H1 (cell line): ENCODE measurements at regions not wholly inside any gene's neighbourhood (a gene's known extent, or its start where the extent isn't known, plus 50 kb on each side); places are given as distances from the start of the nearest gene placed in this dataset.

Experiments
- CTCF ChIA-PET: fragments of 300-600 bp; sonication (Branson Sonifier 250); formaldehyde crosslinking; loops from one replicate; lab custom pipeline; 2021; ENCODE audit not compliant: partially characterized antibody; lab: Charles Lee
- POLR2A ChIA-PET: fragments of 300-600 bp; sonication (Branson Sonifier 250); formaldehyde crosslinking; loops from one replicate; lab custom pipeline; 2021; ENCODE audit warnings: inconsistent platforms; ENCODE audit not compliant: partially characterized antibody; lab: Charles Lee
- DNase-seq, 2 experiments: peaks; one replicate each; pipeline versions ENCODE4 v3.0.0 to v3.0.0-alpha.2; 2010 to 2022; ENCODE audit warnings: low spot score in 2 of 2, low read depth in 1 of 2, mixed read lengths in 1 of 2
- FAIRE-seq: peaks from 2 replicates; lab custom pipeline; 2011; peaks lifted over from hg19 to GRCh38; lab: Jason Lieb, UNC
- H2AFZ ChIP-seq: 2 replicates; pipeline ENCODE4 v1.8.1; 2012; ENCODE audit warnings: low read length, inconsistent platforms
- H2AK5ac ChIP-seq: 2 replicates; pipeline ENCODE4 v1.6.1; 2013; ENCODE audit warnings: low read depth, low read length
- H2BK120ac ChIP-seq: replicated peaks from 2 replicates; pipeline ENCODE3; 2013; ENCODE audit warnings: low read depth, low read length, inconsistent platforms
- H2BK12ac ChIP-seq: 2 replicates; pipeline ENCODE4 v1.6.1; 2013; ENCODE audit warnings: low read depth, low read length
- H2BK15ac ChIP-seq: 2 replicates; pipeline ENCODE4 v1.6.1; 2013; ENCODE audit warnings: low read length
- H2BK20ac ChIP-seq: 2 replicates; pipeline ENCODE4 v1.6.1; 2013; ENCODE audit warnings: low read length
- H2BK5ac ChIP-seq: 2 replicates; pipeline ENCODE4 v1.6.1; 2013; ENCODE audit warnings: low read depth, low read length
- H3K14ac ChIP-seq: 2 replicates; pipeline ENCODE4 v1.6.1; 2013; ENCODE audit warnings: inconsistent platforms; ENCODE audit not compliant: insufficient read length
- H3K18ac ChIP-seq: 2 replicates; pipeline ENCODE4 v1.6.1; 2013; ENCODE audit warnings: low read length; ENCODE audit errors: extremely low read depth
- H3K23ac ChIP-seq: 2 replicates; pipeline ENCODE4 v1.6.1; 2013; ENCODE audit warnings: inconsistent platforms; ENCODE audit not compliant: insufficient read length
- H3K23me2 ChIP-seq: 2 replicates; pipeline ENCODE4 v1.6.1; 2013; ENCODE audit warnings: low read depth, low read length
- H3K27ac ChIP-seq: 2 replicates; pipeline ENCODE4 v1.6.1; 2011; ENCODE audit warnings: low read depth, low read length, inconsistent platforms
- H3K27me3 ChIP-seq, 4 experiments: replicated peaks in 1 of 4; 1 replicate in 1 of 4; 2 replicates in 3 of 4; pipeline versions ENCODE4 v1.6.1 to v1.8.1; 2011 to 2013; ENCODE audit warnings: low read length in 3 of 4, mild to moderate bottlenecking in 3 of 4, inconsistent platforms in 2 of 4, mixed read lengths in 2 of 4, moderate library complexity in 1 of 4; ENCODE audit not compliant: control insufficient read depth in 3 of 4, insufficient read depth in 3 of 4; ENCODE audit errors: extremely low read depth in 1 of 4
- H3K36me3 ChIP-seq, 4 experiments: 2 replicates each; pipeline versions ENCODE4 v1.6.1 to v1.8.1; 2011 to 2013; ENCODE audit warnings: mild to moderate bottlenecking in 4 of 4, low read length in 3 of 4, moderate library complexity in 2 of 4, control low read depth in 1 of 4, inconsistent platforms in 1 of 4; ENCODE audit not compliant: insufficient read depth in 4 of 4, control insufficient read depth in 2 of 4
- H3K4ac ChIP-seq: replicated peaks from 2 replicates; pipeline ENCODE3; 2013; ENCODE audit warnings: low read length, low read depth, mixed read lengths, inconsistent platforms; ENCODE audit not compliant: insufficient read length
- H3K4me1 ChIP-seq, 4 experiments: replicated peaks in 1 of 4; 1 replicate in 1 of 4; 2 replicates in 3 of 4; pipeline versions ENCODE4 v1.6.1 to v1.8.1; 2011 to 2013; ENCODE audit warnings: low read length in 3 of 4, inconsistent platforms in 2 of 4, mixed read lengths in 1 of 4; ENCODE audit not compliant: insufficient read depth in 4 of 4, control insufficient read depth in 3 of 4
- H3K4me2 ChIP-seq, 2 experiments: 2 replicates each; pipeline versions ENCODE4 v1.6.1 to v1.8.1; 2011 to 2013; ENCODE audit warnings: low read depth in 2 of 2, low read length in 2 of 2, control low read depth in 1 of 2, inconsistent platforms in 1 of 2, mild to moderate bottlenecking in 1 of 2; ENCODE audit not compliant: insufficient read depth in 1 of 2
- H3K4me3 ChIP-seq, 4 experiments: fragments of 200-600, 300-600 bp in 1 of 4; sonication (generic), shearing (Covaris generic), sonication (Bioruptor Twin) in 1 of 4; 2 replicates each; pipeline versions ENCODE4 v1.5.1 to v1.8.1; 2011 to 2016; ENCODE audit warnings: low read length in 4 of 4, low read depth in 3 of 4, control low read depth in 2 of 4, inconsistent platforms in 2 of 4, mild to moderate bottlenecking in 2 of 4, mixed read lengths in 1 of 4, moderate library complexity in 1 of 4; ENCODE audit not compliant: insufficient read depth in 2 of 4; ENCODE audit errors: extremely low read depth in 1 of 4
- H3K56ac ChIP-seq: replicated peaks from 2 replicates; pipeline ENCODE3; 2013; ENCODE audit warnings: low read depth, mild to moderate bottlenecking, mixed read lengths, low read length, inconsistent platforms; ENCODE audit not compliant: insufficient read length
- H3K79me1 ChIP-seq: 2 replicates; pipeline ENCODE4 v1.6.1; 2013; ENCODE audit warnings: low read depth, low read length, control low read depth
- H3K79me2 ChIP-seq, 2 experiments: 2 replicates each; pipeline versions ENCODE4 v1.6.1 to v1.8.1; 2012 to 2013; ENCODE audit warnings: low read length in 2 of 2, mild to moderate bottlenecking in 2 of 2, inconsistent platforms in 1 of 2; ENCODE audit not compliant: insufficient read depth in 2 of 2, control insufficient read depth in 1 of 2
- H3K9ac ChIP-seq, 4 experiments: replicated peaks in 1 of 4; 1 replicate in 1 of 4; 2 replicates in 3 of 4; pipeline versions ENCODE4 v1.6.1 to v1.8.1; 2011 to 2013; ENCODE audit warnings: low read depth in 3 of 4, low read length in 3 of 4, control low read depth in 2 of 4, mild to moderate bottlenecking in 2 of 4, moderate library complexity in 2 of 4, inconsistent platforms in 1 of 4; ENCODE audit errors: extremely low read depth in 1 of 4
- H3K9me3 ChIP-seq, 2 experiments: 2 replicates each; pipeline versions ENCODE4 v1.6.1 to v1.8.1; 2012 to 2013; ENCODE audit warnings: mild to moderate bottlenecking in 2 of 2, moderate library complexity in 2 of 2, control low read depth in 1 of 2, inconsistent platforms in 1 of 2, low read depth in 1 of 2, low read length in 1 of 2, mixed read lengths in 1 of 2; ENCODE audit not compliant: insufficient read depth in 2 of 2
- H4K20me1 ChIP-seq, 2 experiments: replicated peaks in 1 of 2; 2 replicates each; pipeline versions ENCODE3 to v1.8.1; 2011 to 2013; ENCODE audit warnings: inconsistent platforms in 2 of 2, low read length in 2 of 2, mild to moderate bottlenecking in 1 of 2; ENCODE audit not compliant: insufficient read depth in 2 of 2, control insufficient read depth in 1 of 2
- H4K5ac ChIP-seq: 2 replicates; pipeline ENCODE4 v1.6.1; 2013; ENCODE audit warnings: low read length, low read depth, mixed read lengths, inconsistent platforms; ENCODE audit not compliant: insufficient read length
- H4K8ac ChIP-seq: 2 replicates; pipeline ENCODE4 v1.8.0; 2013; ENCODE audit warnings: mild to moderate bottlenecking, moderate library complexity, low read length, inconsistent platforms; ENCODE audit not compliant: insufficient read depth; ENCODE audit errors: extremely low read depth
- H4K91ac ChIP-seq: replicated peaks from 2 replicates; pipeline ENCODE3; 2013; ENCODE audit warnings: low read length, mixed read lengths, inconsistent platforms; ENCODE audit not compliant: insufficient read length
- KDM5A ChIP-seq: fragments of 200-600 bp; IDR thresholded peaks from 2 replicates; pipeline ENCODE4 v1.7.1; 2012; ENCODE audit warnings: mild to moderate bottlenecking, low read length, inconsistent platforms, mixed read lengths
- RXRA ChIP-seq: IDR thresholded peaks from 2 replicates; pipeline ENCODE4 v1.6.1; 2011; ENCODE audit warnings: low read depth, mild to moderate bottlenecking, low read length, moderate library complexity; ENCODE audit not compliant: insufficient read depth
- SIX5 ChIP-seq: IDR thresholded peaks from 2 replicates; pipeline ENCODE4 v1.6.1; 2011; ENCODE audit warnings: mild to moderate bottlenecking, low read depth, low read length
- SUZ12 ChIP-seq: fragments of 200-600 bp; sonication (generic); IDR thresholded peaks from 2 replicates; pipeline ENCODE4 v1.6.1; 2012; ENCODE audit warnings: mild to moderate bottlenecking, inconsistent platforms, low read length, moderate library complexity, mixed read lengths
- TEAD4 ChIP-seq: IDR thresholded peaks from 2 replicates; pipeline ENCODE4 v1.6.1; 2012; ENCODE audit warnings: low read depth, low read length, inconsistent platforms, mixed read lengths
- WGBS, 2 experiments: shearing (Covaris generic) in 1 of 2; methylation state at CpG; one replicate each; pipeline versions ENCODE4 v1.1.6 to v1.1.7; 2013 to 2015; ENCODE audit warnings: low lambda C conversion rate in 2 of 2, mixed read lengths in 2 of 2, inconsistent platforms in 1 of 2, low coverage in 1 of 2, missing lambda C conversion rate in 1 of 2; ENCODE audit not compliant: insufficient replicate concordance in 2 of 2, insufficient coverage in 1 of 2, insufficient read length in 1 of 2; ENCODE audit errors: extremely low coverage in 1 of 2, missing lambda C conversion rate in 1 of 2; 5-methylcytosine and 5-hydroxymethylcytosine counted together

- Histone ChIP-seq H3K23ac (no peak overlapping the region), H2BK5ac (no peak overlapping the region), H4K5ac (no peak overlapping the region), H2BK120ac (no peak overlapping the region), H4K20me1 (no peaks in the 10 kb centered on the region), H3K18ac (no peak overlapping the region), H3K23me2 (peaks cover 2% of the 10 kb centered on the region; the same call in 1 of the 2 replicates), H3K4me1 (no peaks in the 10 kb centered on the region), H3K9me3 (no peaks in the 10 kb centered on the region), H2AK5ac (no peak overlapping the region), H2BK15ac (no peak overlapping the region), H4K91ac (no peak overlapping the region), H2AFZ (no peak overlapping the region), H2BK12ac (no peak overlapping the region), H3K4ac (no peak overlapping the region), H3K4me3 (no peak overlapping the region), H3K56ac (no peak overlapping the region), H3K14ac (no peak overlapping the region), H3K4me2 (no peak overlapping the region), H3K27ac (no peak overlapping the region), H3K36me3 (no peaks in the 10 kb centered on the region), H3K9ac (no peak overlapping the region), H3K79me1 (no peaks in the 10 kb centered on the region), H3K27me3 (peaks cover 0 to 1% (median 0%) of the 10 kb centered on the region in 4 experiments; a peak in 1 of 7 replicates), H2BK20ac (no peak overlapping the region), H4K8ac (no peak overlapping the region), H3K79me2 (no peaks in the 10 kb centered on the region)
- no peak for FAIRE-seq
- WGBS, 2 experiments: 89% methylated on average over 1 of the region's 1 CpG; no CpG with 5 or more reads in 1 of the 2 experiments
- POLR2A ChIA-PET: no interaction called here
- TF ChIP-seq KDM5A (no peak), SIX5 (no peak), TEAD4 (no peak), SUZ12 (no peak), RXRA (no peak)
- CTCF ChIA-PET: interaction anchor here (0.7 to 1.5 kb wide), 5 partner anchors 19 to 709 kb away, joined by 3 to 4 read pairs (median 3); no protein-coding TSS in a partner anchor
- no peak for DNase-seq
These were observed 1156.4 kb upstream of the AGA start for GRCh38 chr4:178598672-178599071.
